ENCODE measurements at regions not wholly inside any gene's neighbourhood (a gene's known extent, or its start where the extent isn't known, plus 50 kb on each side); places are given as distances from the start of the nearest gene placed in this dataset.

DNA sequence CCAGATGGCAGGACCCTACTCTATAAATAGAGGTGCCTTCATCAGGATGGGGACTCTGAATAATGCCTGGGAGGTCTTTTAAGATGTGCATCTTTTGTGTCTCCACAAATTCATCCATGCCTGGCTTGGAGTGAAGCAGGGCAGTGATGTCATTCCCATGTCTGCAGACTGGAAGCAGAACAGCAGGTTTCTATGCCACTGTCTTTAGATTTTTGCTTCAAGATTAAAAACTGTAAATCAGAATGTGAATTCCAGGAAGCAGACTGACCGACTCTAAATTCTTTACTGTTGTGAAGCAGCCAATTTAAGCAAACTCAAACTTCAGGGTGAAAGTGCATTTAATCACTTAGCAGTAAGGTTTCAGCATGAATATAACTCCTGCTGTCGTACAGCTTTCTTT, 159.3 kb downstream of the SCG2 start:
- TF ChIP-seq, protein P1, sequence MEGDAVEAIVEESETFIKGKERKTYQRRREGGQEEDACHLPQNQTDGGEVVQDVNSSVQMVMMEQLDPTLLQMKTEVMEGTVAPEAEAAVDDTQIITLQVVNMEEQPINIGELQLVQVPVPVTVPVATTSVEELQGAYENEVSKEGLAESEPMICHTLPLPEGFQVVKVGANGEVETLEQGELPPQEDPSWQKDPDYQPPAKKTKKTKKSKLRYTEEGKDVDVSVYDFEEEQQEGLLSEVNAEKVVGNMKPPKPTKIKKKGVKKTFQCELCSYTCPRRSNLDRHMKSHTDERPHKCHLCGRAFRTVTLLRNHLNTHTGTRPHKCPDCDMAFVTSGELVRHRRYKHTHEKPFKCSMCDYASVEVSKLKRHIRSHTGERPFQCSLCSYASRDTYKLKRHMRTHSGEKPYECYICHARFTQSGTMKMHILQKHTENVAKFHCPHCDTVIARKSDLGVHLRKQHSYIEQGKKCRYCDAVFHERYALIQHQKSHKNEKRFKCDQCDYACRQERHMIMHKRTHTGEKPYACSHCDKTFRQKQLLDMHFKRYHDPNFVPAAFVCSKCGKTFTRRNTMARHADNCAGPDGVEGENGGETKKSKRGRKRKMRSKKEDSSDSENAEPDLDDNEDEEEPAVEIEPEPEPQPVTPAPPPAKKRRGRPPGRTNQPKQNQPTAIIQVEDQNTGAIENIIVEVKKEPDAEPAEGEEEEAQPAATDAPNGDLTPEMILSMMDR (IDR thresholded peaks at IDR 0.05): no peak
- TF ChIP-seq POLR2A (IDR thresholded peaks at IDR 0.05): no peak
- intact Hi-C loops (cut with DNase I): no loop called here
- H3K9me3 ChIP-seq: no peaks in the 10 kb centered on the region
- H3K4me3 ChIP-seq: no peak overlapping the region
- H3K27me3 ChIP-seq: no peaks in the 10 kb centered on the region
- H3K27ac ChIP-seq: no peak overlapping the region
- H3K36me3 ChIP-seq: no peaks in the 10 kb centered on the region
- no peaks in the 10 kb centered on the region for H3K4me1 ChIP-seq
- DNase-seq: no peak
- WGBS, 2 donors: 55 to 56% methylated on average over 2 of the region's 2 CpGs

GRCh38 chr2:223450246-223450645, 151.9 kb downstream of the SCG2 start:
- Histone ChIP-seq H3K9me3 (no peaks in the 10 kb centered on the region), H3K4me1 (no peaks in the 10 kb centered on the region), H3K27me3 (no peaks in the 10 kb centered on the region), H3K4me3 (no peak overlapping the region), H3K36me3 (no peaks in the 10 kb centered on the region), H3K27ac (no peak overlapping the region)
- TF ChIP-seq, protein P1 (IDR thresholded peaks at IDR 0.05): no peak
- TF ChIP-seq POLR2A (IDR thresholded peaks at IDR 0.05): no peak
- WGBS, 2 donors: 84 to 87% methylated on average over 2 to 3 of the region's 3 CpGs
- DNase-seq: no peak
- intact Hi-C loops (cut with DNase I): no loop called here

GRCh38 chr2:223457301-223457700, 144.9 kb downstream of the SCG2 start:
- DNase-seq: no peak
- Histone ChIP-seq H3K27me3 (no peaks in the 10 kb centered on the region), H3K27ac (no peak overlapping the region), H3K4me1 (peaks cover 0 to 6% (median 6%) of the 10 kb centered on the region in 3 donors), H3K36me3 (no peaks in the 10 kb centered on the region), H3K9me3 (no peaks in the 10 kb centered on the region), H3K4me3 (no peak overlapping the region)
- WGBS, 2 donors: 47 to 57% methylated on average over 2 of the region's 2 CpGs
- no peak for TF ChIP-seq POLR2A (IDR thresholded peaks at IDR 0.05)
- TF ChIP-seq, protein P1 (IDR thresholded peaks at IDR 0.05): no peak
- intact Hi-C loops (cut with DNase I): no loop called here

DNA sequence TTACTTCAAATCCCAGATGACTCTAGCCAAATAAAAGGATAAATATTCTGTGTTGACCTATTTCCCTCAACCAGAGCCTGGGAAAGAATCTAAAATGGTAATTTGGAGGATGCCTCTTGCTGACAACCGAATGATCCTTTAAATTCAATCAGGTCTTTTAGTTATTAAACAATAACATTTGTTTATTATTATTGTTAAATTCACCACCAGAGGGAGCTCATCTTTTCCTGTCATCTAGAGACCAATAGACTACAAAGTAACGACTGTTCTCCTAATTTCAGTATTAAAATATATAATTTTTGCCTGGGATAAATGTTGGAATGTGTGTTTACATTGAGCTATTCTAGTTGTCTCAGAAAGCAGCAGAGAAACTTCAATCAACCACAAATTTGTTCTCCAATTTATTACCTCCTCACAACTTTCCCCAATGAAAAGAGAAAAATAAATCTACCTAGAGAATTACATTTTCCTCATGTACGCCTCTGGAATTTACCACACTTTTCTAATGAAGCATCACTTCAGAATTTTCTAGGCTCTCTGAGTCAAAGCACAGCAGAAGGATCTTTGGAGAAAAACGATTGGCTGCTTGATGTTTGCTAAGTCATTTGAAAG, 142.7 kb downstream of the SCG2 start:
- no peak overlapping the region for H3K4me3 ChIP-seq
- TF ChIP-seq, protein P1 (IDR thresholded peaks at IDR 0.05): peak in 3 of 6 experiments; percentile 27 to 44 (median 33)
- no peak for TF ChIP-seq POLR2A (IDR thresholded peaks at IDR 0.05)
- intact Hi-C loops (cut with DNase I): no loop called here
- H3K27me3 ChIP-seq: no peaks in the 10 kb centered on the region
- no peaks in the 10 kb centered on the region for H3K36me3 ChIP-seq
- no peak overlapping the region for H3K27ac ChIP-seq
- peaks cover 0 to 6% (median 6%) of the 10 kb centered on the region in 3 donors for H3K4me1 ChIP-seq
- no peak for DNase-seq
- WGBS, 2 donors: 37 to 44% methylated on average over 4 of the region's 4 CpGs
- H3K9me3 ChIP-seq: no peaks in the 10 kb centered on the region

- H3K27ac ChIP-seq: no peak overlapping the region
- no peak for DNase-seq
- intact Hi-C loops (cut with DNase I): no loop called here
- H3K27me3 ChIP-seq: no peaks in the 10 kb centered on the region
- no peaks in the 10 kb centered on the region for H3K36me3 ChIP-seq
- H3K4me3 ChIP-seq: no peak overlapping the region
- TF ChIP-seq, protein P1 (IDR thresholded peaks at IDR 0.05): no peak
- no peak for TF ChIP-seq POLR2A (IDR thresholded peaks at IDR 0.05)
- 63 to 77% methylated on average over 1 of the region's 1 CpG for WGBS, 2 donors
- no peaks in the 10 kb centered on the region for H3K9me3 ChIP-seq
- H3K4me1 ChIP-seq: peaks cover 0 to 8% (median 6%) of the 10 kb centered on the region in 3 donors
These were observed 142.0 kb downstream of the SCG2 start for GRCh38 chr2:223460209-223460608.
